H9 (cell line): ENCODE measurements at regions not wholly inside any gene's neighbourhood (a gene's known extent, or its start where the extent isn't known, plus 50 kb on each side); places are given as distances from the start of the nearest gene placed in this dataset.

ENCODE experiments used
- DNase-seq: peaks from one replicate; pipeline ENCODE4 v3.0.0-alpha.2; 2017
- H2AFZ ChIP-seq: one replicate; pipeline ENCODE4 v1.6.1; 2013; ENCODE audit warnings: mild to moderate bottlenecking, low read length, control low read depth, moderate library complexity
- H2AK5ac ChIP-seq: 2 replicates; pipeline ENCODE4 v1.6.1; 2013; ENCODE audit warnings: low read length, control low read depth, mixed read lengths; ENCODE audit not compliant: insufficient read length
- H2BK120ac ChIP-seq: one replicate; pipeline ENCODE4 v1.6.1; 2013; ENCODE audit warnings: low read depth, mild to moderate bottlenecking, low read length, control low read depth, inconsistent platforms; ENCODE audit not compliant: poor library complexity, severe bottlenecking
- H2BK12ac ChIP-seq: 2 replicates; pipeline ENCODE4 v1.6.1; 2013; ENCODE audit warnings: low read length, control low read depth, mixed read lengths, low read depth; ENCODE audit not compliant: insufficient read length
- H2BK15ac ChIP-seq: 2 replicates; pipeline ENCODE4 v1.6.1; 2013; ENCODE audit warnings: low read depth, low read length, control low read depth
- H2BK20ac ChIP-seq: one replicate; pipeline ENCODE4 v1.6.1; 2013; ENCODE audit warnings: low read depth, mild to moderate bottlenecking, low read length, control low read depth, inconsistent platforms; ENCODE audit not compliant: poor library complexity, severe bottlenecking
- H2BK5ac ChIP-seq: 2 replicates; pipeline ENCODE4 v1.6.1; 2013; ENCODE audit warnings: low read length, control low read depth, mixed read lengths; ENCODE audit not compliant: insufficient read length
- H3K14ac ChIP-seq: 2 replicates; pipeline ENCODE4 v1.6.1; 2013; ENCODE audit warnings: low read length, control low read depth; ENCODE audit not compliant: insufficient read depth
- H3K18ac ChIP-seq: 2 replicates; pipeline ENCODE4 v1.6.1; 2013; ENCODE audit warnings: low read depth, mild to moderate bottlenecking, mixed read lengths, low read length, control low read depth; ENCODE audit not compliant: insufficient read length
- H3K23ac ChIP-seq: 2 replicates; pipeline ENCODE4 v1.6.1; 2013; ENCODE audit warnings: low read length, control low read depth, mixed read lengths, low read depth; ENCODE audit not compliant: insufficient read length
- H3K23me2 ChIP-seq: 2 replicates; pipeline ENCODE4 v1.6.1; 2013; ENCODE audit warnings: low read depth, mild to moderate bottlenecking, mixed read lengths, low read length, control low read depth; ENCODE audit not compliant: insufficient read length, poor library complexity, severe bottlenecking
- H3K27ac ChIP-seq: 2 replicates; pipeline ENCODE4 v1.5.1; 2013; ENCODE audit warnings: low read length, control low read depth, mixed read lengths, low read depth; ENCODE audit not compliant: insufficient read length
- H3K27me3 ChIP-seq: 2 replicates; pipeline ENCODE4 v1.6.1; 2013; ENCODE audit warnings: low read length, control low read depth, inconsistent platforms; ENCODE audit not compliant: insufficient read depth
- H3K4ac ChIP-seq: 2 replicates; pipeline ENCODE4 v1.6.1; 2013; ENCODE audit warnings: low read depth, mild to moderate bottlenecking, control low read depth, inconsistent platforms, low read length, moderate library complexity
- H3K4me1 ChIP-seq: 2 replicates; pipeline ENCODE4 v1.6.1; 2013; ENCODE audit warnings: low read length, control low read depth, inconsistent platforms; ENCODE audit not compliant: insufficient read depth
- H3K4me2 ChIP-seq: 2 replicates; pipeline ENCODE4 v1.6.1; 2013; ENCODE audit warnings: low read length, control low read depth, mixed read lengths; ENCODE audit not compliant: insufficient read length, insufficient read depth
- H3K56ac ChIP-seq: 2 replicates; pipeline ENCODE4 v1.6.1; 2013; ENCODE audit warnings: low read depth, mild to moderate bottlenecking, mixed read lengths, low read length, control low read depth; ENCODE audit not compliant: insufficient read length
- H3K79me1 ChIP-seq: 2 replicates; pipeline ENCODE4 v1.6.1; 2013; ENCODE audit warnings: low read depth, mild to moderate bottlenecking, moderate library complexity, low read length, control low read depth, inconsistent platforms; ENCODE audit not compliant: insufficient read depth, poor library complexity, severe bottlenecking
- H3K79me2 ChIP-seq: 2 replicates; pipeline ENCODE4 v1.6.1; 2013; ENCODE audit warnings: low read length, control low read depth, inconsistent platforms; ENCODE audit not compliant: insufficient read depth
- H3K9ac ChIP-seq: 2 replicates; pipeline ENCODE4 v1.6.1; 2013; ENCODE audit warnings: low read length, control low read depth, mixed read lengths; ENCODE audit not compliant: insufficient read length; ENCODE audit errors: extremely low read depth
- H3K9me3 ChIP-seq: one replicate; pipeline ENCODE4 v1.6.1; 2013; ENCODE audit warnings: low read depth, low read length, inconsistent platforms; ENCODE audit not compliant: control insufficient read depth
- H3T11ph ChIP-seq: one replicate; pipeline ENCODE4 v1.6.1; 2013; ENCODE audit warnings: mild to moderate bottlenecking, low read length, control low read depth, inconsistent platforms
- H4K20me1 ChIP-seq: one replicate; pipeline ENCODE4 v1.6.1; 2013; ENCODE audit not compliant: control insufficient read depth, insufficient read length, insufficient read depth
- H4K5ac ChIP-seq: 2 replicates; pipeline ENCODE4 v1.6.1; 2013; ENCODE audit warnings: low read depth, mild to moderate bottlenecking, mixed read lengths, low read length, control low read depth; ENCODE audit not compliant: insufficient read length
- H4K8ac ChIP-seq: replicated peaks from 2 replicates; pipeline ENCODE4 v1.6.1; 2013; ENCODE audit warnings: low read length, control low read depth, mixed read lengths, low read depth; ENCODE audit not compliant: insufficient read length
- H4K91ac ChIP-seq: 2 replicates; pipeline ENCODE4 v1.6.1; 2013; ENCODE audit warnings: low read depth, mild to moderate bottlenecking, moderate library complexity, mixed read lengths, low read length, control low read depth; ENCODE audit not compliant: insufficient read length
- H3K27ac Mint-ChIP-seq, 3 experiments: 2 replicates in 2 of 3; 3 replicates in 1 of 3; pipeline ENCODE4 v1.8.0; 2020 to 2021; ENCODE audit warnings: mixed read lengths in 3 of 3, mild to moderate bottlenecking in 1 of 3, moderate library complexity in 1 of 3
- H3K27me3 Mint-ChIP-seq: 2 replicates; pipeline ENCODE4 v1.8.0; 2021; ENCODE audit warnings: low read depth, mild to moderate bottlenecking, moderate library complexity, mixed read lengths
- H3K36me3 Mint-ChIP-seq, 3 experiments: 2 replicates in 2 of 3; 3 replicates in 1 of 3; pipeline ENCODE4 v1.8.0; 2020 to 2021; ENCODE audit warnings: low read depth in 3 of 3, mixed read lengths in 3 of 3; ENCODE audit not compliant: insufficient read depth in 1 of 3
- H3K4me1 Mint-ChIP-seq, 2 experiments: 2 replicates each; pipeline ENCODE4 v1.8.0; 2020; ENCODE audit warnings: mixed read lengths in 2 of 2
- H3K4me3 Mint-ChIP-seq, 2 experiments: 2 replicates in 1 of 2; 3 replicates in 1 of 2; pipeline ENCODE4 v1.8.0; 2020 to 2021; ENCODE audit warnings: mild to moderate bottlenecking in 2 of 2, mixed read lengths in 2 of 2, moderate library complexity in 1 of 2
- H3K9me3 Mint-ChIP-seq, 2 experiments: 2 replicates in 1 of 2; 3 replicates in 1 of 2; pipeline ENCODE4 v1.8.0; 2020; ENCODE audit warnings: mild to moderate bottlenecking in 2 of 2, mixed read lengths in 2 of 2, moderate library complexity in 1 of 2
- WGBS: extraction: QIAGEN DNeasy Blood & Tissue Kit; methylation state at CpG from one replicate; pipeline ENCODE4 v1.1.7; 2013; ENCODE audit warnings: missing lambda C conversion rate, low lambda C conversion rate, mixed read lengths; ENCODE audit not compliant: insufficient read length; ENCODE audit errors: extremely low coverage; 5-methylcytosine and 5-hydroxymethylcytosine counted together
- TF ChIP-seq, protein P1 (sequence below): fragments of 200-600 bp; sonication (generic); conservative IDR thresholded peaks from 3 replicates; pipeline ENCODE4 v1.8.0; 2021; ENCODE audit warnings: antibody characterized with exemption, mild to moderate bottlenecking

DNA sequence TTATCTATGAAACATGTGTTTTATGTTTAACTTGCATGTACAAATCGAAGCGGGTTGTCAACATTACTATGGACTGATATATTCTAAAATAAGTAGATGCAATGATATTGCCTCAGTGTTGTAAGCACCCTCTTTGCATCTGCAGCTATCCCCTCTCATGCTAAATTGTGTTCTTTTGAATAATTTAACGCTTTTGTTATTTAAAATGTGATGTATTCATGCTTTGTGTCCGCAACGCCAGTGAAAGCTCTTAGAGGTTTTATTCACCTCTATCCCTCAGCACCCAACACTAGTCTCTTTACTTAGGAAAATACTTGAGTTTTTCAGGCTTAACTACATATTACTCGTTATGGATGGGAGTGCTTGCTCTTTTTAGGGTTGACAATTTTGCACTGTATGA is 173.7 kb upstream of the ID4 start:
- no peaks in the 10 kb centered on the region for H3K27me3 Mint-ChIP-seq
- no peak overlapping the region for H4K5ac ChIP-seq
- H2AFZ ChIP-seq: no peak overlapping the region
- no peaks in the 10 kb centered on the region for H3K79me2 ChIP-seq
- H3K56ac ChIP-seq: no peak overlapping the region
- no peak overlapping the region for H2BK12ac ChIP-seq
- no peaks in the 10 kb centered on the region for H4K20me1 ChIP-seq
- WGBS: no CpG with 5 or more reads among the region's 6 CpGs
- no peak overlapping the region for H3K14ac ChIP-seq
- no peak overlapping the region for H2BK15ac ChIP-seq
- TF ChIP-seq, protein P1, sequence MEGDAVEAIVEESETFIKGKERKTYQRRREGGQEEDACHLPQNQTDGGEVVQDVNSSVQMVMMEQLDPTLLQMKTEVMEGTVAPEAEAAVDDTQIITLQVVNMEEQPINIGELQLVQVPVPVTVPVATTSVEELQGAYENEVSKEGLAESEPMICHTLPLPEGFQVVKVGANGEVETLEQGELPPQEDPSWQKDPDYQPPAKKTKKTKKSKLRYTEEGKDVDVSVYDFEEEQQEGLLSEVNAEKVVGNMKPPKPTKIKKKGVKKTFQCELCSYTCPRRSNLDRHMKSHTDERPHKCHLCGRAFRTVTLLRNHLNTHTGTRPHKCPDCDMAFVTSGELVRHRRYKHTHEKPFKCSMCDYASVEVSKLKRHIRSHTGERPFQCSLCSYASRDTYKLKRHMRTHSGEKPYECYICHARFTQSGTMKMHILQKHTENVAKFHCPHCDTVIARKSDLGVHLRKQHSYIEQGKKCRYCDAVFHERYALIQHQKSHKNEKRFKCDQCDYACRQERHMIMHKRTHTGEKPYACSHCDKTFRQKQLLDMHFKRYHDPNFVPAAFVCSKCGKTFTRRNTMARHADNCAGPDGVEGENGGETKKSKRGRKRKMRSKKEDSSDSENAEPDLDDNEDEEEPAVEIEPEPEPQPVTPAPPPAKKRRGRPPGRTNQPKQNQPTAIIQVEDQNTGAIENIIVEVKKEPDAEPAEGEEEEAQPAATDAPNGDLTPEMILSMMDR: no peak
- H3K27me3 ChIP-seq: no peaks in the 10 kb centered on the region
- no peak overlapping the region for H3K9ac ChIP-seq
- no peak overlapping the region for H4K8ac ChIP-seq
- no peaks in the 10 kb centered on the region for H3K23me2 ChIP-seq
- peak overlapping the region; percentile 0 to 5; a peak in 1 of 5 replicates for H3K4me3 Mint-ChIP-seq
- H2AK5ac ChIP-seq: no peak overlapping the region
- peak overlapping the region; percentile 38 for H3K4me2 ChIP-seq
- no peak overlapping the region for H3K18ac ChIP-seq
- H3K79me1 ChIP-seq: no peaks in the 10 kb centered on the region
- H3K9me3 ChIP-seq: no peaks in the 10 kb centered on the region
- H3K36me3 Mint-ChIP-seq: peaks cover 0 to 1% (median 0%) of the 10 kb centered on the region in 3 experiments; a peak in 1 of 7 replicates
- H2BK120ac ChIP-seq: no peak overlapping the region
- H3K4me1 ChIP-seq: peaks cover 20% of the 10 kb centered on the region; the same call in 1 of the 2 replicates
- peaks cover 63 to 69% of the 10 kb centered on the region in 2 experiments for H3K4me1 Mint-ChIP-seq
- peak overlapping the region in 2 of 3 experiments; percentile 92 to 96; a peak in 5 of 7 replicates for H3K27ac Mint-ChIP-seq
- no peak overlapping the region for H4K91ac ChIP-seq
- H3K27ac ChIP-seq: peak overlapping the region; percentile 63
- no peak overlapping the region for H3T11ph ChIP-seq
- no peak overlapping the region for H2BK20ac ChIP-seq
- H3K4ac ChIP-seq: no peak overlapping the region
- no peaks in the 10 kb centered on the region for H3K9me3 Mint-ChIP-seq
- no peak overlapping the region for H2BK5ac ChIP-seq
- no peak for DNase-seq
- H3K23ac ChIP-seq: no peak overlapping the region
